ENCODE measurements at regions not wholly inside any gene's neighbourhood (a gene's known extent, or its start where the extent isn't known, plus 50 kb on each side); places are given as distances from the start of the nearest gene placed in this dataset.

DNA sequence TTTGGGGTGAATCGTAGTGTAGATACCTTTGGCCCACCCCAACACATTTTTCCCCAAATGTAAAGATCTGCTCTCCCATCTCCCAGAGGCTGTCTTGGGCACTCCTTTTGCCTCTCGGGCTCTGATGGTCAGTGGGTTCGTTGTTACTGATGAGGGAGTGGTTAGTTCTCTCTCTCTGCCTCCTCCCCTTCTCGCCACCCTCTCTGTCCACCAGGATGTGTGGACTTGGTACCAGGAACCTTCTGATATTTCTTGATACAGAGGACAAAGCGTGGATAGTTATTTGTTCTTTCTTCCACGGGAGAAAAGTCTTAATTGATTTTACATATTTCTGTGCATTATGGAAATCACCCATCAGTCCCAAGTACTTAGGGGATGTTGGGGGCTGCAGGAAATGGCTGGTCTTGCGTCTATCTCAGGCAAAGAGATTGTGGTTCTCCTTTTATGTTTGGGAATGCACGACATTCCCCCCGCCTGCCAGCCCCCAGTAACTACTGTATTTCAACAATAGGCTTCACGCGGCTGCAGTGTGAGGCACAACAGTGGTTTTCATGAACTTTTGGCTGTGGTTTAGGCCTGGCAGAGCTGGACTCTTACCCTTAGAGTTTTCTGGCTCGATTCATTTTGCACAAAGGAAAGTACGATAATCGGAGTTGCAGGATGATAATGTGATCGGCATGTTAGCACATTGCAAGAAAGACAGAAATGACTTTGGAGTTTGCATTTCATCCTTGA is 79.0 kb upstream of the ZNF536 start:
- TF ChIP-seq, protein P1, sequence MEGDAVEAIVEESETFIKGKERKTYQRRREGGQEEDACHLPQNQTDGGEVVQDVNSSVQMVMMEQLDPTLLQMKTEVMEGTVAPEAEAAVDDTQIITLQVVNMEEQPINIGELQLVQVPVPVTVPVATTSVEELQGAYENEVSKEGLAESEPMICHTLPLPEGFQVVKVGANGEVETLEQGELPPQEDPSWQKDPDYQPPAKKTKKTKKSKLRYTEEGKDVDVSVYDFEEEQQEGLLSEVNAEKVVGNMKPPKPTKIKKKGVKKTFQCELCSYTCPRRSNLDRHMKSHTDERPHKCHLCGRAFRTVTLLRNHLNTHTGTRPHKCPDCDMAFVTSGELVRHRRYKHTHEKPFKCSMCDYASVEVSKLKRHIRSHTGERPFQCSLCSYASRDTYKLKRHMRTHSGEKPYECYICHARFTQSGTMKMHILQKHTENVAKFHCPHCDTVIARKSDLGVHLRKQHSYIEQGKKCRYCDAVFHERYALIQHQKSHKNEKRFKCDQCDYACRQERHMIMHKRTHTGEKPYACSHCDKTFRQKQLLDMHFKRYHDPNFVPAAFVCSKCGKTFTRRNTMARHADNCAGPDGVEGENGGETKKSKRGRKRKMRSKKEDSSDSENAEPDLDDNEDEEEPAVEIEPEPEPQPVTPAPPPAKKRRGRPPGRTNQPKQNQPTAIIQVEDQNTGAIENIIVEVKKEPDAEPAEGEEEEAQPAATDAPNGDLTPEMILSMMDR (IDR thresholded peaks at IDR 0.05) = no peak
- no peak for TF ChIP-seq EZH2 (IDR thresholded peaks at IDR 0.05; ENCODE audit: borderline replicate concordance, insufficient read depth, low read depth, low read length, poor library complexity, severe bottlenecking)
